ENCODE measurements at regions not wholly inside any gene's neighbourhood (a gene's known extent, or its start where the extent isn't known, plus 50 kb on each side); places are given as distances from the start of the nearest gene placed in this dataset.

DNA sequence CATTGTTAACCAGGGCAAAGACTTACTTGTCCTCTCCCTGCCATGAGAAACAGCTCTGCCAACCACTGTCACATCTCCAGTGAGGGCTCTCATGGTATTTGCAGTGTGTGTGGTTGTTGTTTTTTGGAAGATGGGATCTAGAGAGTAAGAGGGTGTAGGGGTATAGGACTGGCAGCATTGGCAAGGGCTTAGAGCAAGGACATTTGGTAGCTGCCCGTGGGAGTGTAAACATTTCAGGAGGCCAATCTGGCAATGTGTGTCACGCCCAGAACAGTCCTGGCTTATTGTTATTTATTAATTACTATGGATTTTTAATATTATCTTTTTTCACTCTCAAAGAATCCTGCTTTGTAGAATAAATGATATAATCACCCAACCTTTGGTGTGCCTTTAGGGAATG, 90.5 kb downstream of the TMEM17 start:
- Histone ChIP-seq H4K20me1 (ENCODE audit: insufficient read depth, low read length) (no peaks in the 10 kb centered on the region), H3K4me3 (ENCODE audit: low read depth, low read length, poor library complexity, severe bottlenecking) (no peak overlapping the region), H3K79me2 (ENCODE audit: insufficient read depth, low read length) (no peaks in the 10 kb centered on the region), H3K9me2 (ENCODE audit: low read depth, low read length) (no peaks in the 10 kb centered on the region), H3K9me3 (ENCODE audit: low read length) (no peaks in the 10 kb centered on the region), H3K27ac (ENCODE audit: low read depth, low read length, poor library complexity, severe bottlenecking) (no peak overlapping the region), H2AFZ (ENCODE audit: low read length) (no peak overlapping the region), H3K4me1 (ENCODE audit: insufficient read depth, low read length, severe bottlenecking) (peaks cover 18% of the 10 kb centered on the region), H3K27me3 (ENCODE audit: insufficient read depth, low read length) (no peaks in the 10 kb centered on the region), H3K4me2 (ENCODE audit: low read length) (no peak overlapping the region; the same call in 1 of the 2 replicates), H3K36me3 (ENCODE audit: insufficient read depth, low read length) (no peaks in the 10 kb centered on the region; the same call in 1 of the 2 replicates), H3K9ac (ENCODE audit: low read length) (no peak overlapping the region), H3F3A (ENCODE audit: insufficient read depth, low read length) (no peaks in the 10 kb centered on the region)
- TF ChIP-seq, protein P1, sequence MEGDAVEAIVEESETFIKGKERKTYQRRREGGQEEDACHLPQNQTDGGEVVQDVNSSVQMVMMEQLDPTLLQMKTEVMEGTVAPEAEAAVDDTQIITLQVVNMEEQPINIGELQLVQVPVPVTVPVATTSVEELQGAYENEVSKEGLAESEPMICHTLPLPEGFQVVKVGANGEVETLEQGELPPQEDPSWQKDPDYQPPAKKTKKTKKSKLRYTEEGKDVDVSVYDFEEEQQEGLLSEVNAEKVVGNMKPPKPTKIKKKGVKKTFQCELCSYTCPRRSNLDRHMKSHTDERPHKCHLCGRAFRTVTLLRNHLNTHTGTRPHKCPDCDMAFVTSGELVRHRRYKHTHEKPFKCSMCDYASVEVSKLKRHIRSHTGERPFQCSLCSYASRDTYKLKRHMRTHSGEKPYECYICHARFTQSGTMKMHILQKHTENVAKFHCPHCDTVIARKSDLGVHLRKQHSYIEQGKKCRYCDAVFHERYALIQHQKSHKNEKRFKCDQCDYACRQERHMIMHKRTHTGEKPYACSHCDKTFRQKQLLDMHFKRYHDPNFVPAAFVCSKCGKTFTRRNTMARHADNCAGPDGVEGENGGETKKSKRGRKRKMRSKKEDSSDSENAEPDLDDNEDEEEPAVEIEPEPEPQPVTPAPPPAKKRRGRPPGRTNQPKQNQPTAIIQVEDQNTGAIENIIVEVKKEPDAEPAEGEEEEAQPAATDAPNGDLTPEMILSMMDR (IDR thresholded peaks at IDR 0.05; ENCODE audit: low read length) = no peak
- TF ChIP-seq EZH2 (IDR thresholded peaks at IDR 0.05; ENCODE audit: borderline replicate concordance, low read length) = no peak

DNA sequence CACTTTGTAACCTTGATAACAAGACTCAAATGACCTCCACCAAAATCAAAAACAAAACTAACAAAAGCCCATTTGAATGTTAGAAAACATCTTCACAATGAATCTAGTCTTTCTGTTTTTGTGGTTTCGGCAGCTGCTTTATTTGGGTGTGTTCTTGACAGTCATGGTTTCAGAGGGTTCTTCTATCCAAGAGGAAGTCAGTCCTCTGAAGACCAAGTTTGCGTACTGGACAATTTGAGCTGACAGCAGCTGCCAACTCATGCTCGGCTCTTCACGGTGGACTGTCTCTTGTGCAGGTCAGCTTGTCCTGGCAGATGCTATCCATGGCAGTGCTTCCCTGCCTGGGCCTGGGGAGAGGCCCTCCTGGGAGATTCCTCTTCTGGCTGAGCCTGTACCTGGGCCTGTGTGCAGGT, 91.0 kb downstream of the TMEM17 start:
- H3K27ac ChIP-seq (ENCODE audit: low read depth, low read length, poor library complexity, severe bottlenecking) = no peak overlapping the region
- H3K4me3 ChIP-seq (ENCODE audit: low read depth, low read length, poor library complexity, severe bottlenecking) = no peak overlapping the region
- H4K20me1 ChIP-seq (ENCODE audit: insufficient read depth, low read length) = no peaks in the 10 kb centered on the region
- no peaks in the 10 kb centered on the region for H3K79me2 ChIP-seq (ENCODE audit: insufficient read depth, low read length)
- H3K9me2 ChIP-seq (ENCODE audit: low read depth, low read length) = no peaks in the 10 kb centered on the region
- peaks cover 18% of the 10 kb centered on the region for H3K4me1 ChIP-seq (ENCODE audit: insufficient read depth, low read length, severe bottlenecking)
- no peak for TF ChIP-seq EZH2 (IDR thresholded peaks at IDR 0.05; ENCODE audit: borderline replicate concordance, low read length)
- TF ChIP-seq, protein P1 (IDR thresholded peaks at IDR 0.05; ENCODE audit: low read length) = no peak
- H3K9ac ChIP-seq (ENCODE audit: low read length) = no peak overlapping the region
- no peaks in the 10 kb centered on the region for H3K9me3 ChIP-seq (ENCODE audit: low read length)
- H2AFZ ChIP-seq (ENCODE audit: low read length) = no peak overlapping the region
- H3F3A ChIP-seq (ENCODE audit: insufficient read depth, low read length) = no peaks in the 10 kb centered on the region
- no peaks in the 10 kb centered on the region; the same call in 1 of the 2 replicates for H3K36me3 ChIP-seq (ENCODE audit: insufficient read depth, low read length)
- H3K4me2 ChIP-seq (ENCODE audit: low read length) = peak overlapping the region; percentile 2; the same call in 1 of the 2 replicates
- H3K27me3 ChIP-seq (ENCODE audit: insufficient read depth, low read length) = no peaks in the 10 kb centered on the region

DNA sequence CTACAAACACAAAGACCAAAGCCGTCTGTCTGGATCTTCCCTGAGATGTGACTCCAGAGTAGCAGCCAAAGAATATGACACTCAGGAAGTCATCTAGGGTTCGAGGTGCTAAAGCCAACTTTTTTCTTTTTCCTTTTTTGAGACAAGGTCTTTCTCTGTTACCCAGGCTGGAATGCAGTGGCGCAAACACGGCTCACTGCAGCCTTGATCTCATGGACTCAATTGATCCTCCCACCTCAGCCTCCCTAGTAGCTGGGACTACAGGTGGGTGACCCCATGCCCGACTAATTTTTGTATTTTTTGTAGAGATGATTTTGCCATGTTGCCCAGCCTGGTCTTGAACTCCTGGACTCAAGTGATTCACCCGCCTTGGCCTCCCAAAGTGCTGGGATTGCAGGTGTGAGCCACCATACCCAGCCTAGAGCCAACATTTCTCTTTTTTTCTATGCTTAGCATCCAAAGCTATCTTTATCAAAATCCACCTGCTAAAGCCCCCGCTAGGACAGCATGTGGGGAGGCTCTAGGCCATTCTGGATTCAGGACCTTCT, 92.8 kb downstream of the TMEM17 start:
- Histone ChIP-seq H3K9ac (ENCODE audit: low read length) (no peak overlapping the region), H3K79me2 (ENCODE audit: insufficient read depth, low read length) (no peaks in the 10 kb centered on the region), H3K4me3 (ENCODE audit: low read depth, low read length, poor library complexity, severe bottlenecking) (no peak overlapping the region), H3K4me1 (ENCODE audit: insufficient read depth, low read length, severe bottlenecking) (peaks cover 34% of the 10 kb centered on the region), H3K27ac (ENCODE audit: low read depth, low read length, poor library complexity, severe bottlenecking) (no peak overlapping the region), H3F3A (ENCODE audit: insufficient read depth, low read length) (no peaks in the 10 kb centered on the region), H3K9me2 (ENCODE audit: low read depth, low read length) (no peaks in the 10 kb centered on the region), H3K36me3 (ENCODE audit: insufficient read depth, low read length) (no peaks in the 10 kb centered on the region; the same call in 1 of the 2 replicates), H4K20me1 (ENCODE audit: insufficient read depth, low read length) (no peaks in the 10 kb centered on the region), H3K27me3 (ENCODE audit: insufficient read depth, low read length) (no peaks in the 10 kb centered on the region), H2AFZ (ENCODE audit: low read length) (no peak overlapping the region), H3K4me2 (ENCODE audit: low read length) (no peak overlapping the region), H3K9me3 (ENCODE audit: low read length) (no peaks in the 10 kb centered on the region)
- no peak for TF ChIP-seq EZH2 (IDR thresholded peaks at IDR 0.05; ENCODE audit: borderline replicate concordance, low read length)
- TF ChIP-seq, protein P1 (IDR thresholded peaks at IDR 0.05; ENCODE audit: low read length) = no peak

Data from OCI-LY1 (cell line).